GM19099 (cell line): ENCODE measurements at regions not wholly inside any gene's neighbourhood (a gene's known extent, or its start where the extent isn't known, plus 50 kb on each side); places are given as distances from the start of the nearest gene placed in this dataset.

Experiments
- POLR2A ChIP-seq: IDR thresholded peaks from 3 replicates; pipeline ENCODE4 v1.6.1; 2011; ENCODE audit warnings: low read depth; ENCODE audit not compliant: insufficient read length; ENCODE audit errors: extremely low read depth

- no peak for TF ChIP-seq POLR2A
Observed at GRCh38 chr2:176560296-176560695, 291.1 kb downstream of the MTX2 start.

GRCh38 chr2:176561706-176562105 lies 292.5 kb downstream of the MTX2 start:
- TF ChIP-seq POLR2A = no peak

DNA sequence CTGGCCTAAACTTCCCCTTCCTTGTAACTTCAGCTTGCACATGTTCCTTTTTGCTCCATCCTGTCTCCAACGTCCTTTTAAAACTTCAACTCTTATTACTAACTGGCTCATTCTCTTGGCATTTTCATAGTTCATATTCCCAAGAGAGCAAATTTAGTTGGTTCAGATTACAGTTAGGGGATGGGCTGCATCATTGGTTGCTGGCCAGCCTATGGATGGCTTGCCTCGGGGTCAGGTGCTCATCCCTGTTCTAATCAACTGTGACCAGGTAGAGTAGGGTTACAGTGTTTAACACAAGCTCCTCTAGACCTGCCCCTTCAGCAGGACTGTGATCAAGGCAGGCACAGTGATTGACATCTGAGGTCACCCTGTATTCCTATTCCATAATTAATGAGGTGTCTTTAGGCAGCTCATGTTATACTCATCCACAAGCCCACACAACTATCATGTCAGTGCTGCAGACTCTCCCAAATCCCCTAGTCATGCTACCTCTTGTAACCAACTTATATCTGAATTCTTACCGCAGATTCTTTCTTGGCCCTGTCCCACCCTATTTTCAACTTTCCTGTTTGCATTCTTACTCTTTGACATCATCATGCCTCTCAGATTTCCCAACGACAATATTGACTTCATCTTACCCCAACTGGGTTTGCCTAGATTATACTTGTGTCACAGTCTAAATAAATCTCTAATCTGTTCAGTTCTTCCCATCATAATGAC lies 293.3 kb downstream of the MTX2 start:
- TF ChIP-seq POLR2A = no peak

GRCh38 chr2:176565641-176566323 lies 296.5 kb downstream of the MTX2 start:
- TF ChIP-seq POLR2A = no peak

DNA sequence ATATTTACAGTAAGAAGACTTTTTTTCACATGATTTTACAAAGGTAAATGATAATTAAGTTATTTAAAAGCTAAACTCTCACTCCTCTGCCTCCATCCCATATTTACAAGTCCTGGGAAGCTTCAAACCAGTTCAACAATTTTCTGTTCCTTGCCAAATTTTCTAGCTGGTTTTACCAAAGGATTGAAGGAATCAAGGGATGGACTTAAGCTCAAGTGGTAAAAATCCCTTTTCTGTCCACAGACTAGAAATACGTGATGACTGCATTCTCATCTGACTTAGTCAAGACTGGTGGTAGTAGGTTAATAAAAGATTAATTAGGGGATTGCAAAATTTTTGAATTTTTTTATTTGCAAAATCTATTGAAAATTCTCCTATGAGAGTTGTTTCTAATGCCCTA lies 297.3 kb downstream of the MTX2 start:
- no peak for TF ChIP-seq POLR2A

- no peak for TF ChIP-seq POLR2A
Observed at GRCh38 chr2:176566961-176567360, 297.7 kb downstream of the MTX2 start.

GRCh38 chr2:176567361-176567760 lies 298.1 kb downstream of the MTX2 start:
- TF ChIP-seq POLR2A = no peak

DNA sequence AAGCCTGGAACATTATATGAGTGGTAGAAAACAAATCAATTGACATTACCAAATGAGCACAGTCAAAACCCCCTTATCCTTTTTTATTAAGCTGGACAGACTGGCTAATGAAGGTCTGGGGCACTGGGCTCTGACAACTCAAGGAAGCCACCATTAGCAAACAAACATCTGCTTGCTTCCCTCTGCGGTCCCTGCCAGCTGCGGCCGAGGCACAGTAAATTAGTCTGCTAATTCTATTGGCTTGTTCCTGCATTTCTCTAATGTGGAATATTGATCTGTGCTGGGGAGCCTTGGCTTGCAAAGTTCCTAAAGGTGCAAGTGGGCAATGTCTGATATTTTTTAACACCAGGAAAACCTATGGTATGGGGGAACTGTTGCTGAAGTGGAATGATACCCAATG lies 300.3 kb downstream of the MTX2 start:
- no peak for TF ChIP-seq POLR2A

- no peak for TF ChIP-seq POLR2A
Observed at GRCh38 chr2:176573612-176574483, 304.6 kb downstream of the MTX2 start.

DNA sequence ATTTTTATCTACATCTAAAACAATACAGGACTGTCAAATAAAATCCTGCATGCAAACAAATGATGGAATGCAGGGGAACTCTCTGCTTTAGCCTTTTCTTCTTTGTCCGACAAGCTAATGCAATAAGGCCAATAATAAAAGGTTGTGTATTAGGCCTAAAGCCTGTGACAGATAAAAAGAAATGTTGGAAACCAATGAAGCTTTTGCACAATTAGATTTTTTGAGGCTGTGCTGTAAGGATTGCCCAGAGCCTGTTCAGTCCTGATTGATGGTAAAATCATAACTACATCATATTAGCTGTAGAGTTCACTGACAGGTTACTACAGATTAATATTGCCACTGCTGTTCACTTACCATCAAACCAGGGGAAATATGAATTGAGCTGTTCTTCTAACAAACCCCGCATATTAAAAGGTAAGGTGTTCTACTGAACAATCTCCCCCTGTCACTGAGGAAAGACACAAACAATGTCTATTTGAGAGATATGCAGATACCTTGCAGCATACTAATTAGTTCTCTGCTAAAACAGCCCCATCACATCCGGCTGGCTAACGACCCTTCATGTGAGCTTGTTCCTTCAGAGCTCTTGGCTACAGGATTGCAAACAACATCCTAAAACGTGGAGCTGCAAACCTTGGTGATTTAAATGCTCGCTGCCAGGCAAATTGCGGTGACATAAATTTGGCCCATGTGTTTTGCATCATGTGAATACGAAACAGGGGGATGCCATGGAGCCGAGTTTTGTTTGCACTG lies 305.4 kb downstream of the MTX2 start:
- no peak for TF ChIP-seq POLR2A

DNA sequence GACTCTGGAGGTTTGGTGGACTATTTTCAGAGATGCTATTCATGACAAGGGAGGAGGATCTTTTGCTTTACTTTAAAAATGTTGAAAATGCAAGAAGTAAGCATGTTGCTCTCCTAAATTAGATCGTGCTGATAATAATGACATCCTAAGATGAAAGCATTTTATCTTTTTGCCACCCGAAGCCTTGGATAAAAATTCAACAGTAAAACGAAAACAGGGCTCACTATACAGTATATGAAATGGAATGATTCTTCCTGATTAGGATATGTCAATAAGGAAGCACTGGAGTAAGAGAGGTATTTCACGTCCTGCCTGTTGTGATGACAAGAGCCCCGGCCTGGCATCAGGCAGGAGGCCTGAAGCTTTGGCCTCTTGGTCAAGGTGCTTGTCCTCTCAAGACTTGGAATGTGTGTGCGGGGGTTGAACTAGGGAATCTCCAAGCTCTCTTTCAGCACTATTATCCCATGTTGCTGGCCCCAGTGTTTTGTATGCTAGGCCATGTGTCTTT lies 306.0 kb downstream of the MTX2 start:
- no peak for TF ChIP-seq POLR2A

GRCh38 chr2:176577054-176577453 lies 307.8 kb downstream of the MTX2 start:
- no peak for TF ChIP-seq POLR2A

- no peak for TF ChIP-seq POLR2A
Observed at GRCh38 chr2:176579608-176580007, 310.4 kb downstream of the MTX2 start.

- TF ChIP-seq POLR2A = no peak
Observed at GRCh38 chr2:176581557-176582165, 312.4 kb downstream of the MTX2 start.

GRCh38 chr2:176582176-176582575 lies 312.9 kb downstream of the MTX2 start:
- TF ChIP-seq POLR2A = no peak

- TF ChIP-seq POLR2A = no peak
Observed at GRCh38 chr2:176582990-176583481, 313.8 kb downstream of the MTX2 start.
